ENCODE measurements at regions not wholly inside any gene's neighbourhood (a gene's known extent, or its start where the extent isn't known, plus 50 kb on each side); places are given as distances from the start of the nearest gene placed in this dataset.

DNA sequence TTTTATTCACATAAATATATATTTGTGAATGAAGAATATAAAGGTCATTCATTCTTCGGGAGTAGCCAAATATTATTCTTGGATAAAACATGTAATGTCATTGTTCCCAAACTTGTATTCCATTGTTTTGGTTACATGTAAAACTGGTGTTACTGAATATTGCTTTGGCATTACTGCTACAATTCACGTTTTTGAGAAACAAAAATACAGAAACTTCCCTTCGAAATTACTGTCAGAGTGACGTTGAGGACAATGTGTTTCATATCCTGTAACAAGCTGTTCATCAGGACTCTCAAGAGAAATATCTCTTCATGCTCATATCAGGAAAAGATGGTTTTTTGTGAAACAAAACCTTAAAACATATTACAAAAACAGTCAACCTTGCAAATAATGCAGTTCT is 258.9 kb upstream of the DDX53 start:
- TF ChIP-seq, protein P1, sequence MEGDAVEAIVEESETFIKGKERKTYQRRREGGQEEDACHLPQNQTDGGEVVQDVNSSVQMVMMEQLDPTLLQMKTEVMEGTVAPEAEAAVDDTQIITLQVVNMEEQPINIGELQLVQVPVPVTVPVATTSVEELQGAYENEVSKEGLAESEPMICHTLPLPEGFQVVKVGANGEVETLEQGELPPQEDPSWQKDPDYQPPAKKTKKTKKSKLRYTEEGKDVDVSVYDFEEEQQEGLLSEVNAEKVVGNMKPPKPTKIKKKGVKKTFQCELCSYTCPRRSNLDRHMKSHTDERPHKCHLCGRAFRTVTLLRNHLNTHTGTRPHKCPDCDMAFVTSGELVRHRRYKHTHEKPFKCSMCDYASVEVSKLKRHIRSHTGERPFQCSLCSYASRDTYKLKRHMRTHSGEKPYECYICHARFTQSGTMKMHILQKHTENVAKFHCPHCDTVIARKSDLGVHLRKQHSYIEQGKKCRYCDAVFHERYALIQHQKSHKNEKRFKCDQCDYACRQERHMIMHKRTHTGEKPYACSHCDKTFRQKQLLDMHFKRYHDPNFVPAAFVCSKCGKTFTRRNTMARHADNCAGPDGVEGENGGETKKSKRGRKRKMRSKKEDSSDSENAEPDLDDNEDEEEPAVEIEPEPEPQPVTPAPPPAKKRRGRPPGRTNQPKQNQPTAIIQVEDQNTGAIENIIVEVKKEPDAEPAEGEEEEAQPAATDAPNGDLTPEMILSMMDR (IDR thresholded peaks at IDR 0.05) = no peak
- TF ChIP-seq POLR2A (IDR thresholded peaks at IDR 0.05) = no peak
- TF ChIP-seq POLR2AphosphoS5 (IDR thresholded peaks at IDR 0.05) = no peak
- no peak for TF ChIP-seq EP300 (IDR thresholded peaks at IDR 0.05; ENCODE audit: low read depth)

Data from transverse colon (tissue), 4 donors.